ENCODE measurements at regions not wholly inside any gene's neighbourhood (a gene's known extent, or its start where the extent isn't known, plus 50 kb on each side); places are given as distances from the start of the nearest gene placed in this dataset.

GRCh38 chrX:821327-822107 lies 190.9 kb downstream of the SHOX start:
- H3K14ac ChIP-seq (replicated peaks; ENCODE audit: low read depth, low read length): no peak overlapping the region
- 48% methylated on average over 3 of the region's 12 CpGs; no CpG with 5 or more reads in 1 of the 2 experiments for WGBS, 2 experiments (ENCODE audit: extremely low coverage in 2 of 2, insufficient read length in 1 of 2)
- no peak overlapping the region for H4K91ac ChIP-seq (ENCODE audit: insufficient read depth, low read depth, low read length)
- H2BK5ac ChIP-seq (ENCODE audit: low read depth, low read length, poor library complexity, severe bottlenecking): no peak overlapping the region
- H3K9ac ChIP-seq (ENCODE audit: low read depth, low read length): no peak overlapping the region
- H2AK9ac ChIP-seq (replicated peaks; ENCODE audit: low read depth, low read length, poor library complexity): no peak overlapping the region
- H3K9me3 ChIP-seq (ENCODE audit: control insufficient read depth, insufficient read depth, low read length): peaks cover 7% of the 10 kb centered on the region
- H3K23ac ChIP-seq (ENCODE audit: low read depth, low read length): no peak overlapping the region
- H3K9me1 ChIP-seq (ENCODE audit: insufficient read depth, low read length): no peaks in the 10 kb centered on the region
- H2BK120ac ChIP-seq (ENCODE audit: low read depth, low read length): no peak overlapping the region
- no peaks in the 10 kb centered on the region for H3K27me3 ChIP-seq (ENCODE audit: control insufficient read depth, insufficient read depth, low read length)
- intact Hi-C loops (cut with micrococcal nuclease): no loop called here
- no peak overlapping the region for H3K56ac ChIP-seq (ENCODE audit: extremely low read depth, insufficient read depth, low read length)
- ChIA-PET POLR2A (ENCODE audit: unreplicated experiment) (no interaction called here), CTCF (no interaction called here)
- no peak overlapping the region for H3K4me3 ChIP-seq (ENCODE audit: insufficient read depth, low read depth, low read length)
- no peak overlapping the region for H3K18ac ChIP-seq (ENCODE audit: low read depth, low read length)
- no peaks in the 10 kb centered on the region for H3K79me1 ChIP-seq (ENCODE audit: low read depth in 1 of 2, low read length in 2 of 2)
- no peak for DNase-seq
- BruUV-seq (replicated peaks): no TSS peak
- dilution Hi-C loops (cut with HindIII; ENCODE audit: low sequenced_read_pairs, unreplicated experiment): no loop called here
- H3K36me3 ChIP-seq (ENCODE audit: control insufficient read depth, insufficient read depth, low read length): no peaks in the 10 kb centered on the region
- H4K20me1 ChIP-seq (ENCODE audit: insufficient read depth, low read length): no peaks in the 10 kb centered on the region
- no peak overlapping the region for H3K27ac ChIP-seq (ENCODE audit: insufficient read depth, low read length)
- in situ Hi-C loops (cut with MboI; ENCODE audit: low sequenced_read_pairs): no loop called here
- H2AK5ac ChIP-seq (ENCODE audit: low read depth, low read length): no peak overlapping the region
- no peak for ATAC-seq (ENCODE audit: low read depth)
- H2BK20ac ChIP-seq (ENCODE audit: low read depth, low read length): no peak overlapping the region
- H4K5ac ChIP-seq (ENCODE audit: low read depth, low read length): no peak overlapping the region
- H3K4me2 ChIP-seq (ENCODE audit: low read depth, low read length): no peak overlapping the region
- no peak overlapping the region for H2BK15ac ChIP-seq (ENCODE audit: low read depth, low read length)
- no peaks in the 10 kb centered on the region for H3K4me1 ChIP-seq (ENCODE audit: control insufficient read depth, insufficient read depth, low read length)
- H4K8ac ChIP-seq (ENCODE audit: low read depth in 2 of 2, low read length in 2 of 2): no peak overlapping the region
- H3K4ac ChIP-seq (ENCODE audit: low read depth, low read length): no peak overlapping the region
- TF ChIP-seq SMC3 (IDR thresholded peaks at IDR 0.05; ENCODE audit: low read depth, low read length): no peak
- no peak for TF ChIP-seq POLR2A (IDR thresholded peaks at IDR 0.05; ENCODE audit: low read depth, low read length)
- no peak for TF ChIP-seq MXI1 (IDR thresholded peaks at IDR 0.05; ENCODE audit: borderline replicate concordance, low read depth, low read length)
- TF ChIP-seq MAZ (IDR thresholded peaks at IDR 0.05; ENCODE audit: borderline replicate concordance, low read depth, low read length): no peak
- TF ChIP-seq RAD21 (IDR thresholded peaks at IDR 0.05; ENCODE audit: low read length): no peak
- TF ChIP-seq, protein P1, sequence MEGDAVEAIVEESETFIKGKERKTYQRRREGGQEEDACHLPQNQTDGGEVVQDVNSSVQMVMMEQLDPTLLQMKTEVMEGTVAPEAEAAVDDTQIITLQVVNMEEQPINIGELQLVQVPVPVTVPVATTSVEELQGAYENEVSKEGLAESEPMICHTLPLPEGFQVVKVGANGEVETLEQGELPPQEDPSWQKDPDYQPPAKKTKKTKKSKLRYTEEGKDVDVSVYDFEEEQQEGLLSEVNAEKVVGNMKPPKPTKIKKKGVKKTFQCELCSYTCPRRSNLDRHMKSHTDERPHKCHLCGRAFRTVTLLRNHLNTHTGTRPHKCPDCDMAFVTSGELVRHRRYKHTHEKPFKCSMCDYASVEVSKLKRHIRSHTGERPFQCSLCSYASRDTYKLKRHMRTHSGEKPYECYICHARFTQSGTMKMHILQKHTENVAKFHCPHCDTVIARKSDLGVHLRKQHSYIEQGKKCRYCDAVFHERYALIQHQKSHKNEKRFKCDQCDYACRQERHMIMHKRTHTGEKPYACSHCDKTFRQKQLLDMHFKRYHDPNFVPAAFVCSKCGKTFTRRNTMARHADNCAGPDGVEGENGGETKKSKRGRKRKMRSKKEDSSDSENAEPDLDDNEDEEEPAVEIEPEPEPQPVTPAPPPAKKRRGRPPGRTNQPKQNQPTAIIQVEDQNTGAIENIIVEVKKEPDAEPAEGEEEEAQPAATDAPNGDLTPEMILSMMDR (conservative IDR thresholded peaks at IDR 0.05; ENCODE audit: low read depth, low read length): no peak
- no peak for TF ChIP-seq RCOR1 (IDR thresholded peaks at IDR 0.05; ENCODE audit: insufficient replicate concordance, low read length)
- no peak for TF ChIP-seq ELK1 (IDR thresholded peaks at IDR 0.05; ENCODE audit: borderline replicate concordance, low read depth, low read length)
- no peak for TF ChIP-seq FOS (IDR thresholded peaks at IDR 0.05; ENCODE audit: low read depth, low read length)
- TF ChIP-seq MAFK (IDR thresholded peaks at IDR 0.05; ENCODE audit: low read depth, low read length): no peak
- no peak for TF ChIP-seq CHD1 (IDR thresholded peaks at IDR 0.05; ENCODE audit: low read depth, low read length)
- TF ChIP-seq BHLHE40 (IDR thresholded peaks at IDR 0.05; ENCODE audit: low read depth, low read length): no peak
- TF ChIP-seq CEBPB (IDR thresholded peaks at IDR 0.05; ENCODE audit: low read depth, low read length): no peak
- no peak for TF ChIP-seq USF2 (IDR thresholded peaks at IDR 0.05; ENCODE audit: low read depth, low read length)
- TF ChIP-seq RFX5 (IDR thresholded peaks at IDR 0.05; ENCODE audit: low read depth, low read length): no peak
- no peak overlapping the region for H2AFZ ChIP-seq (replicated peaks; ENCODE audit: low read length, poor library complexity)
